Panc1 (cell line): ENCODE measurements at regions not wholly inside any gene's neighbourhood (a gene's known extent, or its start where the extent isn't known, plus 50 kb on each side); places are given as distances from the start of the nearest gene placed in this dataset.

Experiments
- ATAC-seq: fragments of 200-7000 bp; cut with Tn5 transposase; 2 replicates; pipeline ENCODE4 v1.9.1; 2020; ENCODE audit warnings: mild to moderate bottlenecking, moderate library complexity
- BruUV-seq: library from RNA; stranded (reverse); fragments of 400-500 nt; replicated peaks from 2 replicates; lab custom pipeline; 2021; lab: Mats Ljungman, UMichigan
- CTCF ChIA-PET: fragments of 300-600 bp; sonication (Branson Sonifier 250); formaldehyde crosslinking; loops from one replicate; lab custom pipeline; 2022; ENCODE audit warnings: antibody characterized with exemption; lab: Charles Lee
- POLR2A ChIA-PET: fragments of 300-600 bp; sonication (Branson Sonifier 250); formaldehyde crosslinking; loops from one replicate; lab custom pipeline; 2022; ENCODE audit warnings: antibody characterized with exemption; lab: Charles Lee
- DNase-seq: peaks from one replicate; pipeline ENCODE4 v3.0.0-alpha.2; 2010; ENCODE audit warnings: low read depth, low spot score
- H3K27ac ChIP-seq: 2 replicates; pipeline ENCODE4 v1.5.1; 2011; ENCODE audit warnings: mild to moderate bottlenecking, low read length, inconsistent platforms
- H3K27me3 ChIP-seq: fragments of 200-500 bp; sonication (Bioruptor generic); 2 replicates; pipeline ENCODE4 v1.6.0; 2014; ENCODE audit warnings: low read length, inconsistent platforms; ENCODE audit not compliant: control insufficient read depth, insufficient read depth
- H3K36me3 ChIP-seq: fragments of 200-500 bp; sonication (Bioruptor generic); 2 replicates; pipeline ENCODE4 v1.5.1; 2014; ENCODE audit warnings: inconsistent platforms, mild to moderate bottlenecking, low read length, moderate library complexity; ENCODE audit not compliant: control insufficient read depth, insufficient read depth
- H3K4me1 ChIP-seq: 2 replicates; pipeline ENCODE4 v1.5.1; 2011; ENCODE audit warnings: inconsistent platforms, mild to moderate bottlenecking, low read length, moderate library complexity; ENCODE audit not compliant: control insufficient read depth, insufficient read depth
- H3K4me3 ChIP-seq, 2 experiments: 2 replicates each; pipeline ENCODE4 v1.5.1; 2011 to 2012; ENCODE audit warnings: low read depth in 2 of 2, low read length in 2 of 2, mild to moderate bottlenecking in 2 of 2, inconsistent platforms in 1 of 2, moderate library complexity in 1 of 2
- H3K9me3 ChIP-seq: fragments of 200-500 bp; sonication (Bioruptor generic); 2 replicates; pipeline ENCODE4 v1.5.1; 2014; ENCODE audit warnings: low read depth, mild to moderate bottlenecking, inconsistent platforms, low read length, moderate library complexity; ENCODE audit not compliant: control insufficient read depth, insufficient read depth
- CTCF ChIP-seq: fragments of 450-650 bp; IDR thresholded peaks from 2 replicates; pipeline ENCODE4 v1.5.1; 2017; ENCODE audit warnings: mild to moderate bottlenecking
- POLR2AphosphoS5 ChIP-seq: IDR thresholded peaks from 2 replicates; pipeline ENCODE4 v1.6.1; 2012; ENCODE audit warnings: mild to moderate bottlenecking, low read depth, low read length, moderate library complexity
- REST ChIP-seq, 2 experiments: IDR thresholded peaks; 2 replicates each; pipeline ENCODE4 v1.6.1; 2011 to 2012; ENCODE audit warnings: low read depth in 2 of 2, control low read depth in 1 of 2, low read length in 1 of 2, mild to moderate bottlenecking in 1 of 2, moderate library complexity in 1 of 2; ENCODE audit not compliant: insufficient read depth in 1 of 2
- SIN3A ChIP-seq: IDR thresholded peaks from 2 replicates; pipeline ENCODE4 v1.6.1; 2012; ENCODE audit warnings: low read depth, mild to moderate bottlenecking, low read length, moderate library complexity, borderline replicate concordance; ENCODE audit not compliant: insufficient read depth
- TCF7L2 ChIP-seq: IDR thresholded peaks from 2 replicates; pipeline ENCODE4 v1.6.1; 2011; ENCODE audit warnings: mild to moderate bottlenecking, low read depth, low read length, inconsistent platforms
- in situ Hi-C: cut with HindIII; loops from 2 replicates; pipeline ENCODE4 v1.10.0; 2016; ENCODE audit warnings: low sequenced_read_pairs, low pct_unique_long_range_greater_than_20kb
- intact Hi-C: fragments of 100-400 bp; cut with micrococcal nuclease; formaldehyde crosslinking; loops from one replicate; pipeline ENCODE4 v1.10.0; 2022; ENCODE audit not compliant: unreplicated experiment

- Histone ChIP-seq H3K9me3 (no peaks in the 10 kb centered on the region), H3K27ac (no peak overlapping the region), H3K27me3 (no peaks in the 10 kb centered on the region), H3K36me3 (no peaks in the 10 kb centered on the region), H3K4me3 (no peak overlapping the region), H3K4me1 (no peaks in the 10 kb centered on the region)
- ChIA-PET POLR2A (no interaction called here), CTCF (no interaction called here)
- BruUV-seq = no TSS peak
- in situ Hi-C loops = no loop called here
- ATAC-seq (no peak), DNase-seq (no peak)
- no peak for TF ChIP-seq CTCF
- no peak for TF ChIP-seq TCF7L2
- no peak for TF ChIP-seq REST (IDR thresholded peaks at IDR 0.05; ENCODE audit: insufficient read depth in 1 of 2, low read depth in 2 of 2, low read length in 1 of 2)
- no peak for TF ChIP-seq POLR2AphosphoS5
- no peak for TF ChIP-seq SIN3A
- intact Hi-C loops = no loop called here
These were observed 693.6 kb upstream of the MAP3K7 start for GRCh38 chr6:91280494-91280830.

- H3K27me3 ChIP-seq = no peaks in the 10 kb centered on the region
- no TSS peak for BruUV-seq
- TF ChIP-seq SIN3A (no peak), TCF7L2 (no peak), REST (IDR thresholded peaks at IDR 0.05; ENCODE audit: insufficient read depth in 1 of 2, low read depth in 2 of 2, low read length in 1 of 2) (no peak), CTCF (no peak), POLR2AphosphoS5 (no peak)
- CTCF ChIA-PET = no interaction called here
- in situ Hi-C loops (no loop called here), intact Hi-C loops (no loop called here)
- ATAC-seq (no peak), DNase-seq (no peak)
- H3K9me3 ChIP-seq = no peaks in the 10 kb centered on the region
- H3K4me3 ChIP-seq = no peak overlapping the region
- no peak overlapping the region for H3K27ac ChIP-seq
- no peaks in the 10 kb centered on the region for H3K4me1 ChIP-seq
- no peaks in the 10 kb centered on the region for H3K36me3 ChIP-seq
- POLR2A ChIA-PET = no interaction called here
These were observed 693.0 kb upstream of the MAP3K7 start for GRCh38 chr6:91279740-91280493.
